Nephron progenitor cell (in vitro differentiated cells): ENCODE measurements at regions not wholly inside any gene's neighbourhood (a gene's known extent, or its start where the extent isn't known, plus 50 kb on each side); places are given as distances from the start of the nearest gene placed in this dataset.

ENCODE experiments used
- DNase-seq: peaks from one replicate; pipeline ENCODE4 v3.0.0; 2021
- H3K27ac Mint-ChIP-seq: 2 replicates; pipeline ENCODE4 v1.8.0; 2021; ENCODE audit warnings: mild to moderate bottlenecking, moderate library complexity, mixed read lengths
- H3K27me3 Mint-ChIP-seq: 2 replicates; pipeline ENCODE4 v1.8.0; 2021; ENCODE audit warnings: mild to moderate bottlenecking, low read depth, mixed read lengths; ENCODE audit not compliant: poor library complexity
- H3K36me3 Mint-ChIP-seq: 2 replicates; pipeline ENCODE4 v1.8.0; 2021; ENCODE audit warnings: low read depth, mixed read lengths
- H3K4me1 Mint-ChIP-seq: 2 replicates; pipeline ENCODE4 v1.8.0; 2021; ENCODE audit warnings: mixed read lengths
- H3K4me3 Mint-ChIP-seq: 2 replicates; pipeline ENCODE4 v1.8.0; 2021; ENCODE audit warnings: mild to moderate bottlenecking, moderate library complexity, mixed read lengths
- H3K9me3 Mint-ChIP-seq: 2 replicates; pipeline ENCODE4 v1.8.0; 2021; ENCODE audit warnings: mild to moderate bottlenecking, moderate library complexity, mixed read lengths
- CTCF ChIP-seq: fragments of 200-600 bp; sonication (generic); IDR thresholded peaks from 2 replicates; pipeline ENCODE4 v1.5.0; 2021; ENCODE audit warnings: antibody characterized with exemption

GRCh38 chr15:94855018-94855408 is 623.7 kb downstream of the MCTP2 start:
- no peak for DNase-seq
- Mint-ChIP-seq H3K27me3 (peaks cover 3% of the 10 kb centered on the region), H3K27ac (no peak overlapping the region), H3K36me3 (no peaks in the 10 kb centered on the region), H3K9me3 (peaks cover 44% of the 10 kb centered on the region), H3K4me1 (no peaks in the 10 kb centered on the region), H3K4me3 (no peak overlapping the region)
- TF ChIP-seq CTCF: no peak

GRCh38 chr15:94855409-94856266 is 624.3 kb downstream of the MCTP2 start:
- Mint-ChIP-seq H3K27ac (no peak overlapping the region), H3K9me3 (peaks cover 37% of the 10 kb centered on the region)

GRCh38 chr15:94856267-94856854 is 625.0 kb downstream of the MCTP2 start:
- no peak for TF ChIP-seq CTCF
- DNase-seq: no peak
- Mint-ChIP-seq H3K27ac (no peak overlapping the region), H3K4me1 (no peaks in the 10 kb centered on the region), H3K36me3 (no peaks in the 10 kb centered on the region), H3K9me3 (peaks cover 31% of the 10 kb centered on the region), H3K27me3 (peaks cover 3% of the 10 kb centered on the region), H3K4me3 (no peak overlapping the region)

More at GRCh38 chr15:94855409-94856266, 624.3 kb downstream of the MCTP2 start:
- no peaks in the 10 kb centered on the region for H3K36me3 Mint-ChIP-seq
- H3K4me1 Mint-ChIP-seq: no peaks in the 10 kb centered on the region
- no peak for DNase-seq
- no peak overlapping the region for H3K4me3 Mint-ChIP-seq
- peaks cover 3% of the 10 kb centered on the region for H3K27me3 Mint-ChIP-seq
- no peak for TF ChIP-seq CTCF

GRCh38 chr15:94857466-94857865 is 626.1 kb downstream of the MCTP2 start:
- Mint-ChIP-seq H3K4me3 (no peak overlapping the region), H3K27me3 (peaks cover 4% of the 10 kb centered on the region), H3K9me3 (peaks cover 32% of the 10 kb centered on the region), H3K27ac (no peak overlapping the region), H3K4me1 (no peaks in the 10 kb centered on the region), H3K36me3 (peaks cover 7% of the 10 kb centered on the region)
- DNase-seq: no peak
- no peak for TF ChIP-seq CTCF

GRCh38 chr15:94858011-94858410 is 626.6 kb downstream of the MCTP2 start:
- Mint-ChIP-seq H3K36me3 (peaks cover 12% of the 10 kb centered on the region), H3K4me1 (no peaks in the 10 kb centered on the region), H3K27me3 (peaks cover 9% of the 10 kb centered on the region), H3K27ac (no peak overlapping the region), H3K9me3 (peaks cover 35% of the 10 kb centered on the region), H3K4me3 (no peak overlapping the region)
- no peak for DNase-seq
- TF ChIP-seq CTCF: no peak
